Mesenchymal stem cell (in vitro differentiated cells and primary cell): ENCODE measurements at regions not wholly inside any gene's neighbourhood (a gene's known extent, or its start where the extent isn't known, plus 50 kb on each side); places are given as distances from the start of the nearest gene placed in this dataset.

Experiments used
- DNase-seq: peaks from one replicate; pipeline ENCODE4 v3.0.0-alpha.2; 2013
- H2AFZ ChIP-seq: one replicate; pipeline ENCODE4 v1.6.1; 2013; ENCODE audit warnings: low read depth, mild to moderate bottlenecking, control low read depth, inconsistent platforms, low read length, moderate library complexity
- H2AK5ac ChIP-seq: 2 replicates; pipeline ENCODE4 v1.6.1; 2013; ENCODE audit warnings: low read length, moderate library complexity, mild to moderate bottlenecking, inconsistent platforms; ENCODE audit not compliant: severe bottlenecking
- H2BK120ac ChIP-seq: one replicate; pipeline ENCODE4 v1.6.1; 2013; ENCODE audit warnings: low read depth, mild to moderate bottlenecking, inconsistent platforms, low read length, moderate library complexity
- H2BK12ac ChIP-seq, 2 experiments: one replicate each; pipeline ENCODE4 v1.6.1; 2013; ENCODE audit warnings: inconsistent platforms in 2 of 2, low read length in 2 of 2, mild to moderate bottlenecking in 2 of 2, moderate library complexity in 2 of 2, control low read depth in 1 of 2
- H2BK15ac ChIP-seq: one replicate; pipeline ENCODE4 v1.6.1; 2013; ENCODE audit warnings: mild to moderate bottlenecking, low read depth, inconsistent platforms; ENCODE audit not compliant: poor library complexity, severe bottlenecking
- H2BK5ac ChIP-seq: 2 replicates; pipeline ENCODE4 v1.6.1; 2013; ENCODE audit warnings: low read depth, mild to moderate bottlenecking, low read length, control low read depth, inconsistent platforms; ENCODE audit not compliant: poor library complexity, severe bottlenecking
- H3K14ac ChIP-seq, 2 experiments: one replicate each; pipeline ENCODE4 v1.6.1; 2013; ENCODE audit warnings: inconsistent platforms in 2 of 2, low read length in 2 of 2, control low read depth in 1 of 2, mild to moderate bottlenecking in 1 of 2, moderate library complexity in 1 of 2
- H3K18ac ChIP-seq, 2 experiments: one replicate each; pipeline ENCODE4 v1.6.1; 2013; ENCODE audit warnings: inconsistent platforms in 2 of 2, low read length in 2 of 2, control low read depth in 1 of 2, low read depth in 1 of 2, mild to moderate bottlenecking in 1 of 2
- H3K23ac ChIP-seq, 2 experiments: one replicate each; pipeline ENCODE4 v1.6.1; 2013; ENCODE audit warnings: inconsistent platforms in 2 of 2, low read length in 2 of 2, mild to moderate bottlenecking in 2 of 2, moderate library complexity in 2 of 2, control low read depth in 1 of 2
- H3K27ac ChIP-seq: 2 replicates; pipeline ENCODE4 v1.5.1; 2013; ENCODE audit warnings: mild to moderate bottlenecking, moderate library complexity, low read length, control low read depth, inconsistent platforms; ENCODE audit not compliant: poor library complexity, severe bottlenecking
- H3K27me3 ChIP-seq, 2 experiments: 2 replicates each; pipeline versions ENCODE4 v1.6.1 to v1.7.0; 2013; ENCODE audit warnings: low read length in 2 of 2, mild to moderate bottlenecking in 2 of 2, moderate library complexity in 2 of 2, control low read depth in 1 of 2, inconsistent platforms in 1 of 2; ENCODE audit not compliant: control insufficient read depth in 1 of 2, insufficient read depth in 1 of 2
- H3K36me3 ChIP-seq, 2 experiments: 2 replicates each; pipeline versions ENCODE4 v1.6.1 to v1.7.0; 2013; ENCODE audit warnings: low read length in 2 of 2, control low read depth in 1 of 2, inconsistent platforms in 1 of 2, low read depth in 1 of 2, mild to moderate bottlenecking in 1 of 2; ENCODE audit not compliant: insufficient read depth in 2 of 2, control insufficient read depth in 1 of 2
- H3K4ac ChIP-seq, 2 experiments: one replicate each; pipeline ENCODE4 v1.6.1; 2013; ENCODE audit warnings: inconsistent platforms in 2 of 2, low read length in 2 of 2, mild to moderate bottlenecking in 2 of 2, moderate library complexity in 2 of 2, control low read depth in 1 of 2, low read depth in 1 of 2
- H3K4me1 ChIP-seq: 2 replicates; pipeline ENCODE4 v1.6.1; 2013; ENCODE audit warnings: low read depth, low read length, control low read depth; ENCODE audit not compliant: control insufficient read depth, insufficient read depth
- H3K4me2 ChIP-seq: 2 replicates; pipeline ENCODE4 v1.6.1; 2013; ENCODE audit warnings: low read length, mild to moderate bottlenecking, inconsistent platforms; ENCODE audit not compliant: poor library complexity, severe bottlenecking
- H3K4me3 ChIP-seq, 2 experiments: 2 replicates each; pipeline versions ENCODE4 v1.5.1 to v1.7.0; 2013; ENCODE audit warnings: low read length in 2 of 2, mild to moderate bottlenecking in 2 of 2, control low read depth in 1 of 2, low read depth in 1 of 2; ENCODE audit not compliant: insufficient read depth in 1 of 2
- H3K79me1 ChIP-seq: replicated peaks from 2 replicates; pipeline ENCODE4 v1.6.1; 2013; ENCODE audit warnings: mild to moderate bottlenecking, control low read depth, low read length, inconsistent platforms; ENCODE audit not compliant: poor library complexity, severe bottlenecking
- H3K9ac ChIP-seq: 2 replicates; pipeline ENCODE4 v1.7.0; 2013; ENCODE audit warnings: mild to moderate bottlenecking, low read length, moderate library complexity
- H3K9me3 ChIP-seq: 2 replicates; pipeline ENCODE4 v1.7.0; 2013; ENCODE audit warnings: mild to moderate bottlenecking, low read length; ENCODE audit not compliant: control insufficient read depth
- H4K8ac ChIP-seq: one replicate; pipeline ENCODE4 v1.6.1; 2013; ENCODE audit warnings: inconsistent platforms, mild to moderate bottlenecking, low read length, moderate library complexity
- H4K91ac ChIP-seq: one replicate; pipeline ENCODE4 v1.6.1; 2013; ENCODE audit warnings: mild to moderate bottlenecking, low read length, inconsistent platforms
- WGBS: methylation state at CpG from one replicate; pipeline ENCODE4 v1.1.7; 2013; ENCODE audit warnings: mixed read lengths; 5-methylcytosine and 5-hydroxymethylcytosine counted together

GRCh38 chr13:77417897-77418296 is 91.0 kb upstream of the MYCBP2 start:
- H2BK5ac ChIP-seq: no peak overlapping the region
- H3K18ac ChIP-seq: no peak overlapping the region
- H3K4me2 ChIP-seq: no peak overlapping the region
- no peak overlapping the region for H3K9ac ChIP-seq
- H3K14ac ChIP-seq: no peak overlapping the region
- no peaks in the 10 kb centered on the region for H3K79me1 ChIP-seq
- H2AFZ ChIP-seq: no peak overlapping the region
- H3K36me3 ChIP-seq: no peaks in the 10 kb centered on the region
- H3K23ac ChIP-seq: no peak overlapping the region
- H4K8ac ChIP-seq: no peak overlapping the region
- H3K4ac ChIP-seq: no peak overlapping the region
- H3K27me3 ChIP-seq: no peaks in the 10 kb centered on the region
- H2BK15ac ChIP-seq: no peak overlapping the region
- no peak overlapping the region for H2BK120ac ChIP-seq
- no peak overlapping the region for H4K91ac ChIP-seq
- no peaks in the 10 kb centered on the region for H3K9me3 ChIP-seq
- H3K4me1 ChIP-seq: no peaks in the 10 kb centered on the region
- H2BK12ac ChIP-seq: no peak overlapping the region
- H2AK5ac ChIP-seq: no peak overlapping the region
- 90% methylated on average over 3 of the region's 4 CpGs for WGBS
- no peak overlapping the region for H3K27ac ChIP-seq
- no peak for DNase-seq
- no peak overlapping the region for H3K4me3 ChIP-seq

GRCh38 chr13:77416666-77417212 is 89.8 kb upstream of the MYCBP2 start:
- Histone ChIP-seq H2BK12ac (no peak overlapping the region), H3K23ac (no peak overlapping the region), H3K36me3 (no peaks in the 10 kb centered on the region), H3K14ac (no peak overlapping the region), H4K8ac (no peak overlapping the region), H3K9me3 (no peaks in the 10 kb centered on the region), H2AFZ (no peak overlapping the region), H3K4me1 (no peaks in the 10 kb centered on the region), H2BK120ac (no peak overlapping the region), H2AK5ac (no peak overlapping the region), H2BK5ac (no peak overlapping the region), H3K4me3 (no peak overlapping the region), H3K9ac (no peak overlapping the region), H3K27me3 (no peaks in the 10 kb centered on the region), H3K4ac (no peak overlapping the region), H2BK15ac (no peak overlapping the region), H4K91ac (no peak overlapping the region), H3K18ac (no peak overlapping the region), H3K4me2 (no peak overlapping the region), H3K27ac (no peak overlapping the region), H3K79me1 (no peaks in the 10 kb centered on the region)
- no CpG with 5 or more reads among the region's 6 CpGs for WGBS
- no peak for DNase-seq

GRCh38 chr13:77415253-77416071 is 88.6 kb upstream of the MYCBP2 start:
- Histone ChIP-seq H3K9me3 (no peaks in the 10 kb centered on the region), H3K4me3 (no peak overlapping the region), H4K91ac (no peak overlapping the region), H3K14ac (no peak overlapping the region), H3K18ac (no peak overlapping the region), H4K8ac (no peak overlapping the region), H2BK120ac (no peak overlapping the region), H3K4me1 (no peaks in the 10 kb centered on the region), H2AK5ac (no peak overlapping the region), H3K9ac (no peak overlapping the region), H3K4me2 (no peak overlapping the region), H2BK15ac (no peak overlapping the region), H3K4ac (no peak overlapping the region), H3K36me3 (no peaks in the 10 kb centered on the region), H3K27me3 (no peaks in the 10 kb centered on the region), H3K27ac (no peak overlapping the region), H2AFZ (no peak overlapping the region), H3K79me1 (no peaks in the 10 kb centered on the region), H3K23ac (no peak overlapping the region), H2BK5ac (no peak overlapping the region), H2BK12ac (no peak overlapping the region)
- WGBS: 81% methylated on average over 1 of the region's 1 CpG
- peak; percentile 3 for DNase-seq

GRCh38 chr13:77412860-77413259 is 86.0 kb upstream of the MYCBP2 start:
- Histone ChIP-seq H3K14ac (no peak overlapping the region), H3K4ac (no peak overlapping the region), H3K9ac (no peak overlapping the region), H3K27me3 (no peaks in the 10 kb centered on the region), H4K91ac (no peak overlapping the region), H2AK5ac (no peak overlapping the region), H3K4me1 (no peaks in the 10 kb centered on the region), H2AFZ (no peak overlapping the region), H4K8ac (no peak overlapping the region), H3K4me2 (no peak overlapping the region), H3K18ac (no peak overlapping the region), H3K23ac (no peak overlapping the region), H2BK15ac (no peak overlapping the region), H2BK12ac (no peak overlapping the region), H3K36me3 (no peaks in the 10 kb centered on the region), H3K79me1 (no peaks in the 10 kb centered on the region), H3K27ac (no peak overlapping the region), H3K4me3 (no peak overlapping the region), H2BK120ac (no peak overlapping the region), H3K9me3 (no peaks in the 10 kb centered on the region), H2BK5ac (no peak overlapping the region)
- DNase-seq: no peak
- 96% methylated on average over 2 of the region's 2 CpGs for WGBS
